NCI-H524 (cell line): ENCODE measurements at regions not wholly inside any gene's neighbourhood (a gene's known extent, or its start where the extent isn't known, plus 50 kb on each side); places are given as distances from the start of the nearest gene placed in this dataset.
"Not testable (repeated sequence)": the region's sequence is repeated elsewhere in the genome, so short reads cannot be mapped to it uniquely, and the experiment has no call there.

ENCODE experiments used
- DNase-seq, 2 experiments: peaks; one replicate each; lab custom pipeline; 2025; lab: John Stamatoyannopoulos, UW

- no peak for DNase-seq
These were observed 463.3 kb downstream of the ICE1 start for GRCh38 chr5:5885782-5886181.

GRCh38 chr5:5884593-5884992, 462.1 kb downstream of the ICE1 start:
- DNase-seq, result no peak

- DNase-seq, result no peak
These were observed 461.1 kb downstream of the ICE1 start for GRCh38 chr5:5883562-5883961.

- DNase-seq, result no peak
These were observed 460.7 kb downstream of the ICE1 start for GRCh38 chr5:5883146-5883545.

GRCh38 chr5:5882706-5883105, 460.2 kb downstream of the ICE1 start:
- DNase-seq, result peak in 1 of 2 experiments; percentile 19

- DNase-seq, result peak; percentile 16 to 78
These were observed 458.8 kb downstream of the ICE1 start for GRCh38 chr5:5881294-5881693.

- DNase-seq, result no peak
These were observed 457.7 kb downstream of the ICE1 start for GRCh38 chr5:5880077-5880763.

- no peak for DNase-seq
These were observed 434.9 kb downstream of the ICE1 start for GRCh38 chr5:5857396-5857795.

GRCh38 chr5:5854087-5854486, 431.6 kb downstream of the ICE1 start:
- DNase-seq, result peak; percentile 57 to 90

- DNase-seq, result no peak
These were observed 416.0 kb downstream of the ICE1 start for GRCh38 chr5:5838493-5838892.

- DNase-seq, result not testable (repeated sequence)
These were observed 409.1 kb downstream of the ICE1 start for GRCh38 chr5:5831622-5832021.

GRCh38 chr5:5828619-5829018, 406.1 kb downstream of the ICE1 start:
- DNase-seq, result no peak

- DNase-seq, result no peak
These were observed 404.4 kb downstream of the ICE1 start for GRCh38 chr5:5826911-5827310.

GRCh38 chr5:5822729-5823257, 400.3 kb downstream of the ICE1 start:
- no peak for DNase-seq

- no peak for DNase-seq
These were observed 394.5 kb downstream of the ICE1 start for GRCh38 chr5:5816960-5817359.

- peak; percentile 24 to 73 for DNase-seq
These were observed 391.0 kb downstream of the ICE1 start for GRCh38 chr5:5813441-5813840.

- DNase-seq, result no peak
These were observed 388.0 kb downstream of the ICE1 start for GRCh38 chr5:5810461-5810860.

GRCh38 chr5:5805916-5806315, 383.4 kb downstream of the ICE1 start:
- DNase-seq, result no peak

GRCh38 chr5:5804478-5805233, 382.2 kb downstream of the ICE1 start:
- DNase-seq, result no peak

GRCh38 chr5:5800801-5801761, 378.6 kb downstream of the ICE1 start:
- no peak for DNase-seq

GRCh38 chr5:5799826-5800225, 377.3 kb downstream of the ICE1 start:
- DNase-seq, result no peak

GRCh38 chr5:5799229-5799628, 376.8 kb downstream of the ICE1 start:
- no peak for DNase-seq
